ACHN (cell line): ENCODE measurements at regions not wholly inside any gene's neighbourhood (a gene's known extent, or its start where the extent isn't known, plus 50 kb on each side); places are given as distances from the start of the nearest gene placed in this dataset.
A peak's percentile ranks its signal among the peaks of the same experiment; 100 is the strongest.

Experiments
- DNase-seq: peaks from one replicate; pipeline ENCODE4 v3.0.0-alpha.2; 2015
- in situ Hi-C: cut with HindIII; loops from 2 replicates; pipeline ENCODE4 v1.10.0; 2017; ENCODE audit warnings: low sequenced_read_pairs, low pct_ligation_motif_present, low pct_unique_long_range_greater_than_20kb

DNA sequence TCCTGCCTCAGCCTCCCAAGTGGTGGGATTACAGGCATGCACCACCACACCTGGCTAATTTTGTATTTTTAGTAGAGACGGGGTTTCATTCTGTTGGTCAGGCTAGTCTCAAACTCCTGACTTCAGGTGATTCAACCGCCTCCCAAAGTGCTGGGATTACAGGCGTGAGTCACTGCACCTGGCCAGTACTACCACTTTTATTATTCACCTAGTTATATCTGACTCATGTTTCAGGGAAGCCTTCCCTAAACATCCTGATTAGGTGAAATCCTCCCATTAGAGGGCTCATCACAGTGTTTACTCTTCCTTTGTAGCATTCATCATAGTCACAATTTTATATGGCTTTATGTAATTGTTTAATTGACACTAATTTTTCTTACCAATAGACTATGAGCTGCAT lies 295.3 kb upstream of the SOX5 start:
- no peak for DNase-seq
- in situ Hi-C loops = no loop called here

GRCh38 chr12:24244231-24244630 lies 294.8 kb upstream of the SOX5 start:
- no peak for DNase-seq
- in situ Hi-C loops = no loop called here

DNA sequence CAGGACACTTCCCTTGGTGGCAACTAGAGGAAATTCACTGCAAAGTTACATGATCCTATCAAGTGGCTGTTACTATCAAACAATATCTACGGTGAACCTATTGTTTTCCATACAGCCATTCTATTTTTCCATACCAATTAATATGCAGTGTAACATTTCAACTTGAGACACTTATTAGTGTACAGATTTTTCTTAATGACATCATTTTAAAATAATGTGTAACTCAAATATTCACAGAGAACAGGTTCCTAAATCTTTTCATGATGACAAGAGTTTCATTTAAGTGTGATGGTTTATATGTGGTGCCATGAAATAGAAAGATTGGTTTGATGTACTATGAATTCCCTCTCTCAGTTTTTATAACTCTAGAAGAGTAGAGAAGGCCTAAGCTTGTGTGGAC lies 291.2 kb upstream of the SOX5 start:
- DNase-seq = no peak
- in situ Hi-C loops = no loop called here

GRCh38 chr12:24233519-24234246 lies 284.2 kb upstream of the SOX5 start:
- in situ Hi-C loops = no loop called here
- DNase-seq = no peak

DNA sequence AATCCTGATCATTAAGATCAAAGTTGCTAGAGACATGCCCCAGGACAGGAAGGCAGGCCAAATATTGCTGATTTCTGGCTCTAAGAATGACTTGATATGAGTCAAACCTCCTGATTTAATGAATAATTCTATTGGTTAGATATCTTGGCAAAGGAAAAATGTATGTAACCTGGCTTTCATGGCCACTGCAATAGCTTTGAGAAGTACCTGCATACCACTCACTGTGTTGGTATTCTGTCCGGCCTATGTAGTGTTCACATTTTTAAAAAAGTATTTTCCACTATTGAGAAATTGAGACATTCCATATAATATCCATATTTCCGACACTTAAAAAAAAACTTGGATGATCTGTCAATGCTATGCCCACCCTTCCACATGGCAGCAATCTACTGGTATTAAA lies 283.1 kb upstream of the SOX5 start:
- in situ Hi-C loops = no loop called here
- no peak for DNase-seq

DNA sequence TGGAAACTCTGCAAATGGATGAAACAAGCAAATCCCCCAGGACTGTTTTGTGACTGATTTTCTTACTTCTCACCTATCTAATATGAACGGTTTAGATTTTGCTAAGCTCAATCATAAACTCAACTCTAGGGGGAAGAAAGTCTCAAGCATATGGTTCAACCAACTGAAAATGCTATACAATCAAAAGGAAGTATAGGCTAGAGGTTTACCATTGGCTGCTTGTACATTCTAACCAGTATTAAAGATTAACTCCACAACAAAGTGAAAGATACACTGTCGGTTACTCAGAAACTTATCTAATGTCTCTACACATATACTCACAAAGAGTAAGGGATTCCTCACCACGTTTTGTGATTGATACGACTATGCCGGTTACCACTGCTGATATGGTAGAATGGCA lies 281.8 kb upstream of the SOX5 start:
- in situ Hi-C loops = no loop called here
- DNase-seq = no peak

DNA sequence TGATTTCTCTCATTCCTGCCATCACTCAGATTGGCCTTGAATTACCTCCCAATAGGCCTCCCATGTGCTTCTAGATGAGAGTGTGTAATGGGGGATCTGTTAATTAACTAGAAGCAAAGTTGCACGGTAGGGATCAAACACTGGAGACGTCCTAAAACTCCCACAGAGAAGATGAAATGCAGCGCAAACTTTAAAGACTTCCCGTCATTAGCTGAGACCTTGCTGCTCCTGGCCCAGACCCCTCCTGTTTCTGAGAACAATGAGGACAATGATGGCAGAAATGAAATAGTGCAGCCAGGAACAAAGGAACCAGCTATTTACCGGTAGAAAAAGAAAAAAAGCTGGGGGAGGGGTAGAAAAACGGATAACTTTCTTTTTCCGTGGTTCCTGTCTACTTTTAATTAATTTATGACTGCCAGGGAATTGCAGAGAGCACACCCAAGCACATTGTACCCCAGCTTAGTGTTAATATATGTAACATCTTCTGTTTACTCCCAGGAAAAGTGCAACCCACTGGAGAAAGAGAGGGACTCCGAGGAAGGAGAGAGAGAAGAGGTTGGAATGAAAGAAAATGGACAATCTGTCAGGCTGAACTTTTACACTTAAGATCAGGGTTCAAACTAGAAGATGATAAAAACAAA lies 280.7 kb upstream of the SOX5 start:
- no peak for DNase-seq
- in situ Hi-C loops = no loop called here

- in situ Hi-C loops = no loop called here
- DNase-seq = no peak
Observed at GRCh38 chr12:24229031-24229700, 279.7 kb upstream of the SOX5 start.

DNA sequence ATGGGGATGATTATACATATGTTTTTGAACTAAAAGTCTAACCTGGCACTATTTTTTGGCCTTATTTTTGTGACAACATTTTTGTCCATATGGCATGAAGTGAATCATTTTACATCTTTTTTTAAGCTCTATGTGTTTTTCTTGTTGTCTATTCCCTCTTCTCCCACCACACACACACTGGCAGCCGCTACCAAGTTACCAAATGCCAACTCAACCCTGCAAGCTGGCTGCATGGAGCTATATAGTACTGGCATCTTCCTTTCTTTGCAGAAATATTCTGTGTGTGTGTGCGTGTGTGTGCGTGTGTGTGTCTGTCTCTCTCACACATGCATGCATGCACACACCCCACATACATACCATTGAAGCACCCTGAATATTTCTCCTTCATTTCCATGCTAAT lies 278.9 kb upstream of the SOX5 start:
- DNase-seq = no peak
- in situ Hi-C loops = no loop called here

DNA sequence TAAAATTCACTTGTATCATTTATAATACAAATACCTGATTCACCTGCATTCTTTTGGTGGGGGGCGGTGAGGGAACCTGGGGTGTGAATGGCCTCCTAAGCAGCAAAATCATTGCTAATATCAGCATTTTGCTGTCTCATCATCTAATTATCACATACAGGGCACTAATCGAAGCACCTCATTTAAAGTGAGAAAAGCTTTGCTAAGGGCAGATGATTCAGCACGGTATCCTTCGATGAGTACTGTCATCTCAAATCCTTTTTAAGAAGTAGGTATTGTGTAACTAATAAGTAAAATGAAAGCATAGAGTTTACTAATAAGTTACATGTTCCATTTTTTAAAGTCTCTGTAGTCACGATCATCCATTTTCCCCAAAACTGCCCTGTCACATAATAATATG lies 278.1 kb upstream of the SOX5 start:
- DNase-seq = no peak
- in situ Hi-C loops = no loop called here

DNA sequence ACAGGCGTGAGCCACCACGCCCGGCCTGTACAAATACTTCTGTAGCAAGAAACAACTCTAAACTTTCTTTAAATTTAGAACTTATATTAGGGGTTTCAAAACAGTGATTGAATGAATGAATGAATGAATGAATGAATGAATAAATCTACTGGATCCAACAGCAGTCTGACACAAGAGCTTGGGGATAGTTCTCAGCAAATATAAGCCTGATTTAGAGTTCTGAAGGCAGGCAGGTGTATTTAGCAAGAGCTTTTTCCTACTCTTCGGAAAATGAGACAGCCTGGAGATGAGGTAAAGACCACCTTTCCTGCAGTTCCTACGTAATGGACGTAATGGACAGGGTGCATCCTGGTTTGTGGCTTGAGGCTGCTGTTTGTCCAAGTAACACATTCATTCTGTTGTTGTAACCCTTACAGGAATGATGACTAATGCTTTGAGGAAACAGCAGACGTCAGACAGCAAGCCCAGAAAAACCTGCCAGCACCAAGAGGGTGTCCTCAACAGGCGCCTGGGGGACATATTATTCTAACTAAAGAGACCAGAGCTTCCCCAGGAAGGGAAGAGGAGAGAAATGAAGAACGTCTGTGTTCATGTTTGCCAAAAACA lies 277.4 kb upstream of the SOX5 start:
- in situ Hi-C loops = no loop called here
- peak; percentile 16 for DNase-seq

DNA sequence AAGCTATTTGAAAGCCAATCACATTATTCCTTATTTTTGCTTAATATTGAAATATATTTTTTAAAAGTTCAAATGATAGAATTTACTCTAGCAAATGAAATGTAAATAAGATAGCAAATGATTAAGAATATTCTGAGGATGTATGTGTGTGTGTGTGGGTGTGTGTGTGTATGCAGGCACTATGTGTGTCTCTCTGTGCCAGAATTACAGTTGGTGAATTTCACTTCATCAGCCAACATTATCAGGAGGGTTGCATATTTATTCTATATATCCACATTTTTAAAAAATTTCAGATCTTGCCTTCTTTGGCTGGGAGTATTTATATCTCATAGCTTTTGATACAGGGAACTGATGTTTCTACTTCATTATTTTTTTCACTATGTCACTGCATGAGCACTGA lies 274.9 kb upstream of the SOX5 start:
- in situ Hi-C loops = no loop called here
- no peak for DNase-seq

GRCh38 chr12:24223926-24224325 lies 274.5 kb upstream of the SOX5 start:
- in situ Hi-C loops = no loop called here
- no peak for DNase-seq

DNA sequence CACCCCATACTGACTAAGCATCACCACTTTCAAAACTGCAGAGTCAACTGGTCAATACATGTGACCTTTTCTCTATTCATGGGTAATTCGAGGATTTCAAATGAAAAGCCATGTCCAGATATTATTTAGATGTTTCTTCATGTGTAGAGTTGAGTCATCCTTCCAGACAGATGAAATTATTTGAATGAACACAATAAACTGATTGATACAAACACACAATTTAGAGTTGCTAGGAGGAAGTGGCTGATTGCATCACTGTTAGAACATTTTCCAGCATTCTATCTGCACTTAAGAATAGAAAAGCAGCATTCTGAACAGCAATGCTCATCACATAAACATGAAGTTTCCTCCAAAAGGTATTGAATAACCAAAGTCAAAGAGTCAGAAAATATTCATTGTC lies 273.5 kb upstream of the SOX5 start:
- in situ Hi-C loops = no loop called here
- DNase-seq = no peak

DNA sequence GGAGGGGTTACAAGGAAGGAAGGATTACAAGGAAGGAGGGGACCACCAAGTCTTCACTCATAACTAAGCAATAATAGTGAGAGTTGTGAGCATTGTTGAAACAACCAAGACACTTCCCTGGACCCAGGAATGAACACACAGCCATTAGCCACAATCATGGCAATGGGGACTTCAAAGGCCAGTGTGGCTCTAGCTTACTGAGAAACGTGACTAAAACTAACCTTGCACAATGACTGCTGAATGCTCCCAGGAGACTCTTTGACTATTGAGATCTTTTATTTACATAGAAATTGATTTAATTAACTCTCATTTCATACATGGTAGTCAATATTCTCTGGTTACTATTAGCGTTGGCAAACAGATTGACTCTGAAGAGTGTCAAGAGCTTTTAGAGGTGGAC lies 263.0 kb upstream of the SOX5 start:
- in situ Hi-C loops = no loop called here
- no peak for DNase-seq

DNA sequence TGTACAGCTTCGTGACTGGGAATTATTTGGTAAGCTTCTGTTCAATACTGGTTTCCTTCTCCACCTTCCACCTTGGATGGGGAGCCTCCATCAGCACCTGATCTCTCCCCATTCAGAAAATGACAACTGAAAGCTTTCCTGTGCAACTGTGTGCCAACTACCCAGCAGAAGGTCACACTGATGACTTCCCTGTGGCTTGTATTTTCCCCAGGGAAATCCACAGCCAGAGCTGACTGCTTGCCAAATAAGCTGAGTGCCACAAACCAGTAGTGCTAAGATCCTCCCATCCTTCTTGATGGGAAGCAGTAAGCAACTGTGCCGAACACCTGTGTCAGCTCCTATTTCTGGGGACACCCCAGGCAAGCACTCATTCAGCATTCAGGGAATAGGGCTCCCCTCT lies 257.2 kb upstream of the SOX5 start:
- in situ Hi-C loops = no loop called here
- DNase-seq = no peak

DNA sequence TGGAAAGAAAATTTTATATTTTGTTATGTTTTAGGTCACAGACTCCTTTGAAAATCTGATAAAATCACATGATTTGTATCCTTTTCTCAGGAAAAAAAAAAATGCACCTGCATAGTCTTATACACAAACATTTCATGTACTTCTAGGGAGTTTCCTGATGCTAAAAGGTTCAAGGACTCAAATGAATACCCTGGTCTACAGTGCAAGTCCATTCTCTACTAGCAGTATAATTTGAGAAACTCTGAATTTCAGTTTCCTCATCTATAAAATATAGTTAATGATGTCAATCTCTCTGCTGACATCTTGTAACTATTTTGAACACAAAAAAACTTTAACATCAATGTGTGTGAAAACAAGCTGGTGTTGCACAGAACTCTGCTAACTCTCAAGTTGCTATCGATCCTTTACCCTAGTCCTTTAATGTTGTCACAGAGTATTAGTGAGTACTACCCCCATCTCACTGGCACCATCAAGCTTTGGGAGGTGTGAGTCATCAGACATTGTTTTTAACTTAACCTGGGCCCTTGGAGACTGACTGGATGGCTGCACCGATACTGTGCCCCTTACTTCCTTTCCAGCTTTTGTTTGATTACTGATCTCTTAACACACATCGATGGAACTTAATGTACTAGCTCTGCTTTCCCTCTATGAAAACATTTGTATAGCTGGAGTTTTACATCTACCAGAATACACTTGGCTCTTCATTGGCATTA lies 251.9 kb upstream of the SOX5 start:
- in situ Hi-C loops = no loop called here
- no peak for DNase-seq

DNA sequence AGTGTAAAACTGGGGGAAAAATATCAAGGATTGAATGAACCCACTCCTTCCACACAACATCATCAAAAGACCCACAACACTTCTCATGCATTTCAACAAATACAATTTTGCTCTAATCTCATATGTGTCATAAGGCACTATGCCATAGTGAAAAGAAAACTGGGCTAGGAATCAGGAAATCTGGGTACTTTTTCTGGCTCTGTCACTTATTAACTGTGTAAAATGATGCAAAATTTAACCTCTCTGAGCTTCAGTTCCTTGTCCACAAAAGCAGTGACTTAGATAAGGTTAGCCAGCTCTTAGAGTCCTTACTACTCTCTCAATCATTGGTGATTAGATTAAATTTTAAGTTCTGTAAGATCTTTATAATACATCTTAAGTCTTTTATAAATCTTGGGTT lies 250.5 kb upstream of the SOX5 start:
- DNase-seq = no peak
- in situ Hi-C loops = no loop called here
